H9 (cell line): ENCODE measurements at regions not wholly inside any gene's neighbourhood (a gene's known extent, or its start where the extent isn't known, plus 50 kb on each side); places are given as distances from the start of the nearest gene placed in this dataset.

Experiments used
- DNase-seq: peaks from one replicate; pipeline ENCODE4 v3.0.0-alpha.2; 2017
- H2AFZ ChIP-seq: one replicate; pipeline ENCODE4 v1.6.1; 2013; ENCODE audit warnings: mild to moderate bottlenecking, low read length, control low read depth, moderate library complexity
- H2AK5ac ChIP-seq: 2 replicates; pipeline ENCODE4 v1.6.1; 2013; ENCODE audit warnings: low read length, control low read depth, mixed read lengths; ENCODE audit not compliant: insufficient read length
- H2BK120ac ChIP-seq: one replicate; pipeline ENCODE4 v1.6.1; 2013; ENCODE audit warnings: low read depth, mild to moderate bottlenecking, low read length, control low read depth, inconsistent platforms; ENCODE audit not compliant: poor library complexity, severe bottlenecking
- H2BK12ac ChIP-seq: 2 replicates; pipeline ENCODE4 v1.6.1; 2013; ENCODE audit warnings: low read length, control low read depth, mixed read lengths, low read depth; ENCODE audit not compliant: insufficient read length
- H2BK15ac ChIP-seq: 2 replicates; pipeline ENCODE4 v1.6.1; 2013; ENCODE audit warnings: low read depth, low read length, control low read depth
- H2BK20ac ChIP-seq: one replicate; pipeline ENCODE4 v1.6.1; 2013; ENCODE audit warnings: low read depth, mild to moderate bottlenecking, low read length, control low read depth, inconsistent platforms; ENCODE audit not compliant: poor library complexity, severe bottlenecking
- H2BK5ac ChIP-seq: 2 replicates; pipeline ENCODE4 v1.6.1; 2013; ENCODE audit warnings: low read length, control low read depth, mixed read lengths; ENCODE audit not compliant: insufficient read length
- H3K14ac ChIP-seq: 2 replicates; pipeline ENCODE4 v1.6.1; 2013; ENCODE audit warnings: low read length, control low read depth; ENCODE audit not compliant: insufficient read depth
- H3K18ac ChIP-seq: 2 replicates; pipeline ENCODE4 v1.6.1; 2013; ENCODE audit warnings: low read depth, mild to moderate bottlenecking, mixed read lengths, low read length, control low read depth; ENCODE audit not compliant: insufficient read length
- H3K23ac ChIP-seq: 2 replicates; pipeline ENCODE4 v1.6.1; 2013; ENCODE audit warnings: low read length, control low read depth, mixed read lengths, low read depth; ENCODE audit not compliant: insufficient read length
- H3K23me2 ChIP-seq: 2 replicates; pipeline ENCODE4 v1.6.1; 2013; ENCODE audit warnings: low read depth, mild to moderate bottlenecking, mixed read lengths, low read length, control low read depth; ENCODE audit not compliant: insufficient read length, poor library complexity, severe bottlenecking
- H3K27ac ChIP-seq: 2 replicates; pipeline ENCODE4 v1.5.1; 2013; ENCODE audit warnings: low read length, control low read depth, mixed read lengths, low read depth; ENCODE audit not compliant: insufficient read length
- H3K27me3 ChIP-seq: 2 replicates; pipeline ENCODE4 v1.6.1; 2013; ENCODE audit warnings: low read length, control low read depth, inconsistent platforms; ENCODE audit not compliant: insufficient read depth
- H3K4ac ChIP-seq: 2 replicates; pipeline ENCODE4 v1.6.1; 2013; ENCODE audit warnings: low read depth, mild to moderate bottlenecking, control low read depth, inconsistent platforms, low read length, moderate library complexity
- H3K4me1 ChIP-seq: 2 replicates; pipeline ENCODE4 v1.6.1; 2013; ENCODE audit warnings: low read length, control low read depth, inconsistent platforms; ENCODE audit not compliant: insufficient read depth
- H3K4me2 ChIP-seq: 2 replicates; pipeline ENCODE4 v1.6.1; 2013; ENCODE audit warnings: low read length, control low read depth, mixed read lengths; ENCODE audit not compliant: insufficient read length, insufficient read depth
- H3K56ac ChIP-seq: 2 replicates; pipeline ENCODE4 v1.6.1; 2013; ENCODE audit warnings: low read depth, mild to moderate bottlenecking, mixed read lengths, low read length, control low read depth; ENCODE audit not compliant: insufficient read length
- H3K79me1 ChIP-seq: 2 replicates; pipeline ENCODE4 v1.6.1; 2013; ENCODE audit warnings: low read depth, mild to moderate bottlenecking, moderate library complexity, low read length, control low read depth, inconsistent platforms; ENCODE audit not compliant: insufficient read depth, poor library complexity, severe bottlenecking
- H3K79me2 ChIP-seq: 2 replicates; pipeline ENCODE4 v1.6.1; 2013; ENCODE audit warnings: low read length, control low read depth, inconsistent platforms; ENCODE audit not compliant: insufficient read depth
- H3K9ac ChIP-seq: 2 replicates; pipeline ENCODE4 v1.6.1; 2013; ENCODE audit warnings: low read length, control low read depth, mixed read lengths; ENCODE audit not compliant: insufficient read length; ENCODE audit errors: extremely low read depth
- H3K9me3 ChIP-seq: one replicate; pipeline ENCODE4 v1.6.1; 2013; ENCODE audit warnings: low read depth, low read length, inconsistent platforms; ENCODE audit not compliant: control insufficient read depth
- H3T11ph ChIP-seq: one replicate; pipeline ENCODE4 v1.6.1; 2013; ENCODE audit warnings: mild to moderate bottlenecking, low read length, control low read depth, inconsistent platforms
- H4K20me1 ChIP-seq: one replicate; pipeline ENCODE4 v1.6.1; 2013; ENCODE audit not compliant: control insufficient read depth, insufficient read length, insufficient read depth
- H4K5ac ChIP-seq: 2 replicates; pipeline ENCODE4 v1.6.1; 2013; ENCODE audit warnings: low read depth, mild to moderate bottlenecking, mixed read lengths, low read length, control low read depth; ENCODE audit not compliant: insufficient read length
- H4K8ac ChIP-seq: replicated peaks from 2 replicates; pipeline ENCODE4 v1.6.1; 2013; ENCODE audit warnings: low read length, control low read depth, mixed read lengths, low read depth; ENCODE audit not compliant: insufficient read length
- H4K91ac ChIP-seq: 2 replicates; pipeline ENCODE4 v1.6.1; 2013; ENCODE audit warnings: low read depth, mild to moderate bottlenecking, moderate library complexity, mixed read lengths, low read length, control low read depth; ENCODE audit not compliant: insufficient read length
- H3K27ac Mint-ChIP-seq, 3 experiments: 2 replicates in 2 of 3; 3 replicates in 1 of 3; pipeline ENCODE4 v1.8.0; 2020 to 2021; ENCODE audit warnings: mixed read lengths in 3 of 3, mild to moderate bottlenecking in 1 of 3, moderate library complexity in 1 of 3
- H3K27me3 Mint-ChIP-seq: 2 replicates; pipeline ENCODE4 v1.8.0; 2021; ENCODE audit warnings: low read depth, mild to moderate bottlenecking, moderate library complexity, mixed read lengths
- H3K36me3 Mint-ChIP-seq, 3 experiments: 2 replicates in 2 of 3; 3 replicates in 1 of 3; pipeline ENCODE4 v1.8.0; 2020 to 2021; ENCODE audit warnings: low read depth in 3 of 3, mixed read lengths in 3 of 3; ENCODE audit not compliant: insufficient read depth in 1 of 3
- H3K4me1 Mint-ChIP-seq, 2 experiments: 2 replicates each; pipeline ENCODE4 v1.8.0; 2020; ENCODE audit warnings: mixed read lengths in 2 of 2
- H3K4me3 Mint-ChIP-seq, 2 experiments: 2 replicates in 1 of 2; 3 replicates in 1 of 2; pipeline ENCODE4 v1.8.0; 2020 to 2021; ENCODE audit warnings: mild to moderate bottlenecking in 2 of 2, mixed read lengths in 2 of 2, moderate library complexity in 1 of 2
- H3K9me3 Mint-ChIP-seq, 2 experiments: 2 replicates in 1 of 2; 3 replicates in 1 of 2; pipeline ENCODE4 v1.8.0; 2020; ENCODE audit warnings: mild to moderate bottlenecking in 2 of 2, mixed read lengths in 2 of 2, moderate library complexity in 1 of 2
- WGBS: extraction: QIAGEN DNeasy Blood & Tissue Kit; methylation state at CpG from one replicate; pipeline ENCODE4 v1.1.7; 2013; ENCODE audit warnings: missing lambda C conversion rate, low lambda C conversion rate, mixed read lengths; ENCODE audit not compliant: insufficient read length; ENCODE audit errors: extremely low coverage; 5-methylcytosine and 5-hydroxymethylcytosine counted together
- TF ChIP-seq, protein P1 (sequence below): fragments of 200-600 bp; sonication (generic); conservative IDR thresholded peaks from 3 replicates; pipeline ENCODE4 v1.8.0; 2021; ENCODE audit warnings: antibody characterized with exemption, mild to moderate bottlenecking

DNA sequence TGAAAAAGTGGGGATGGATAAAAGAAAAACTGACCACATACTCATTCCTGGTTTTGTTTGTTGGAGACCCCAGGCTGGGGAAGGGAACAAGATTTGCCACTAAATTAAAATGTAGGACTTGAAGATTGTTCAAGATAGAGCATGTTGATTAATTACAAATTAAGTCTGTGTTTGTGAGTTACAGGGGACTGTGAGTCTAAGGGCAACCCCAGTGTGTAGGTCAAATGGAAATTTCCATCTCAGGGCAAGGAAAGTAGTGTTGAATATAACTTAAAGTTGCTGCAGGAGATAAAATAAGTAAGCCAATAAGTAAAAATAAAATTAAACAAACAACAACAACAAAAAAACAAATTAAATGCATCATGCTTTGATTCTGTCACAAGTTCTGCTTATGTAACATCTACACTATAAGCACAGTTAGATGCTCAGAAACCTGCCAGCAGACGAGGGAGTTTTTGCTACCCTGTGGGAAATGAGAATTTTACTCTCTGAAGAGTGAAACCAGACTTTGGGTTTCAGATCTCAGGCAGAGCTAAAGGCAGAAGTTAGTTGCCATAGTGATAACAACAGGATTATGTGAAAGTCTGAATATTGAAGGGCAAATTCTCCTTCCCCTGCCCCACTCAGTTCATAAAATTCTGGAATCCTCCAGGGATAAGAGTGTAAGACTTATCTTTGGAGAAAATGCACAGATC is 352.3 kb downstream of the GRXCR1 start:
- no peak overlapping the region for H2BK15ac ChIP-seq
- DNase-seq = no peak
- H3K23ac ChIP-seq = no peak overlapping the region
- no peak overlapping the region for H3K56ac ChIP-seq
- H4K91ac ChIP-seq = no peak overlapping the region
- H3K18ac ChIP-seq = no peak overlapping the region
- Mint-ChIP-seq H3K27me3 (no peaks in the 10 kb centered on the region), H3K27ac (no peak overlapping the region), H3K36me3 (no peaks in the 10 kb centered on the region; a peak in 1 of 7 replicates), H3K4me1 (no peaks in the 10 kb centered on the region), H3K4me3 (no peak overlapping the region), H3K9me3 (peaks cover 0 to 5% of the 10 kb centered on the region in 2 experiments; a peak in 2 of 5 replicates)
- no peaks in the 10 kb centered on the region for H3K79me1 ChIP-seq
- no peak overlapping the region for H4K8ac ChIP-seq
- no peak overlapping the region for H3K4ac ChIP-seq
- no peaks in the 10 kb centered on the region for H3K23me2 ChIP-seq
- no peak overlapping the region for H2BK12ac ChIP-seq
- H2BK120ac ChIP-seq = no peak overlapping the region
- no peak overlapping the region for H2AK5ac ChIP-seq
- H3K9me3 ChIP-seq = no peaks in the 10 kb centered on the region
- H2AFZ ChIP-seq = no peak overlapping the region
- H3K27ac ChIP-seq = no peak overlapping the region
- no CpG with 5 or more reads among the region's 1 CpG for WGBS
- H3K4me2 ChIP-seq = no peak overlapping the region
- H2BK5ac ChIP-seq = no peak overlapping the region
- no peak overlapping the region for H3K9ac ChIP-seq
- H3K14ac ChIP-seq = no peak overlapping the region
- H3T11ph ChIP-seq = no peak overlapping the region
- H3K79me2 ChIP-seq = no peaks in the 10 kb centered on the region
- H3K4me1 ChIP-seq = no peaks in the 10 kb centered on the region
- no peak overlapping the region for H2BK20ac ChIP-seq
- no peaks in the 10 kb centered on the region for H3K27me3 ChIP-seq
- no peaks in the 10 kb centered on the region for H4K20me1 ChIP-seq
- no peak overlapping the region for H4K5ac ChIP-seq
- TF ChIP-seq, protein P1, sequence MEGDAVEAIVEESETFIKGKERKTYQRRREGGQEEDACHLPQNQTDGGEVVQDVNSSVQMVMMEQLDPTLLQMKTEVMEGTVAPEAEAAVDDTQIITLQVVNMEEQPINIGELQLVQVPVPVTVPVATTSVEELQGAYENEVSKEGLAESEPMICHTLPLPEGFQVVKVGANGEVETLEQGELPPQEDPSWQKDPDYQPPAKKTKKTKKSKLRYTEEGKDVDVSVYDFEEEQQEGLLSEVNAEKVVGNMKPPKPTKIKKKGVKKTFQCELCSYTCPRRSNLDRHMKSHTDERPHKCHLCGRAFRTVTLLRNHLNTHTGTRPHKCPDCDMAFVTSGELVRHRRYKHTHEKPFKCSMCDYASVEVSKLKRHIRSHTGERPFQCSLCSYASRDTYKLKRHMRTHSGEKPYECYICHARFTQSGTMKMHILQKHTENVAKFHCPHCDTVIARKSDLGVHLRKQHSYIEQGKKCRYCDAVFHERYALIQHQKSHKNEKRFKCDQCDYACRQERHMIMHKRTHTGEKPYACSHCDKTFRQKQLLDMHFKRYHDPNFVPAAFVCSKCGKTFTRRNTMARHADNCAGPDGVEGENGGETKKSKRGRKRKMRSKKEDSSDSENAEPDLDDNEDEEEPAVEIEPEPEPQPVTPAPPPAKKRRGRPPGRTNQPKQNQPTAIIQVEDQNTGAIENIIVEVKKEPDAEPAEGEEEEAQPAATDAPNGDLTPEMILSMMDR = no peak
